Gastrocnemius medialis (tissue), 4 donors: ENCODE measurements at regions not wholly inside any gene's neighbourhood (a gene's known extent, or its start where the extent isn't known, plus 50 kb on each side); places are given as distances from the start of the nearest gene placed in this dataset.

Source experiments
- CTCF ChIP-seq, 5 experiments: fragments of 450-650 bp in 3 of 5; fragments of 200-600 bp in 2 of 5; sonication (generic) in 2 of 5; IDR thresholded peaks in 4 of 5; conservative IDR thresholded peaks in 1 of 5; 1 replicate in 4 of 5; 2 replicates in 1 of 5; pipeline ENCODE4 v1.5.1; 2016 to 2019; ENCODE audit warnings: antibody characterized with exemption in 5 of 5, mild to moderate bottlenecking in 3 of 5, moderate library complexity in 3 of 5
- POLR2A ChIP-seq, 2 donors: fragments of 450-650 bp; IDR thresholded peaks; one replicate each; pipeline ENCODE4 v1.6.1; 2017; ENCODE audit warnings: antibody characterized with exemption in 2 of 2, mild to moderate bottlenecking in 2 of 2, moderate library complexity in 2 of 2

- TF ChIP-seq CTCF (IDR thresholded peaks at IDR 0.05 in 4 of 5, conservative IDR thresholded peaks at IDR 0.05 in 1 of 5) (no peak), POLR2A (IDR thresholded peaks at IDR 0.05) (no peak)
These were observed 83.4 kb upstream of the SMNDC1 start for GRCh38 chr10:110387983-110388686.
